Liver (tissue), 8 donors: ENCODE measurements at regions not wholly inside any gene's neighbourhood (a gene's known extent, or its start where the extent isn't known, plus 50 kb on each side); places are given as distances from the start of the nearest gene placed in this dataset.

Experiments used
- DNase-seq: peaks from one replicate; pipeline ENCODE4 v3.0.0-alpha.2; 2017; ENCODE audit warnings: low spot score
- H3K27ac ChIP-seq, 2 donors: one replicate each; pipeline ENCODE4 v1.7.0; 2013; ENCODE audit warnings: inconsistent platforms in 2 of 2, low read length in 2 of 2, control low read depth in 1 of 2, low read depth in 1 of 2, mild to moderate bottlenecking in 1 of 2
- H3K27me3 ChIP-seq, 4 donors: one replicate each; pipeline versions ENCODE4 v1.6.1 to v1.7.0; 2013; ENCODE audit warnings: low read length in 3 of 4, inconsistent platforms in 1 of 4, mild to moderate bottlenecking in 1 of 4, moderate library complexity in 1 of 4; ENCODE audit not compliant: control insufficient read depth in 4 of 4, insufficient read depth in 4 of 4
- H3K36me3 ChIP-seq, 4 donors: one replicate each; pipeline versions ENCODE4 v1.6.1 to v1.7.0; 2013; ENCODE audit warnings: low read length in 3 of 4, mild to moderate bottlenecking in 3 of 4, low read depth in 1 of 4, moderate library complexity in 1 of 4; ENCODE audit not compliant: control insufficient read depth in 4 of 4, insufficient read depth in 3 of 4
- H3K4me1 ChIP-seq, 4 donors: one replicate each; pipeline versions ENCODE4 v1.6.1 to v1.7.0; 2013; ENCODE audit warnings: low read length in 3 of 4, mild to moderate bottlenecking in 3 of 4, moderate library complexity in 1 of 4; ENCODE audit not compliant: control insufficient read depth in 4 of 4, insufficient read depth in 4 of 4
- H3K4me3 ChIP-seq, 3 donors: one replicate each; pipeline versions ENCODE4 v1.6.1 to v1.7.0; 2013; ENCODE audit warnings: low read length in 3 of 3, control low read depth in 1 of 3, low read depth in 1 of 3, mild to moderate bottlenecking in 1 of 3
- H3K9ac ChIP-seq, 2 donors: one replicate each; pipeline ENCODE4 v1.7.0; 2013; ENCODE audit warnings: low read length in 2 of 2, mild to moderate bottlenecking in 2 of 2, moderate library complexity in 2 of 2, control low read depth in 1 of 2, low read depth in 1 of 2
- H3K9me3 ChIP-seq, 4 donors: one replicate each; pipeline versions ENCODE4 v1.6.1 to v1.7.0; 2013; ENCODE audit warnings: low read length in 3 of 4; ENCODE audit not compliant: control insufficient read depth in 4 of 4
- EGR1 ChIP-seq, 2 donors: IDR thresholded peaks; 2 replicates each; pipeline ENCODE4 v1.6.1; 2016 to 2018; ENCODE audit warnings: antibody characterized with exemption in 2 of 2, low read depth in 2 of 2
- FOXA1 ChIP-seq: IDR thresholded peaks from 2 replicates; pipeline ENCODE4 v1.6.1; 2016; ENCODE audit warnings: antibody characterized with exemption
- FOXA2 ChIP-seq: IDR thresholded peaks from 2 replicates; pipeline ENCODE4 v1.6.1; 2016; ENCODE audit warnings: antibody characterized with exemption
- GABPA ChIP-seq, 2 donors: IDR thresholded peaks in 1 of 2; conservative IDR thresholded peaks in 1 of 2; 2 replicates each; pipeline ENCODE4 v1.6.1; 2016; ENCODE audit warnings: antibody characterized with exemption in 2 of 2, mild to moderate bottlenecking in 1 of 2, moderate library complexity in 1 of 2
- HNF4A ChIP-seq, 2 donors: conservative IDR thresholded peaks; 2 replicates each; pipeline ENCODE4 v1.6.1; 2016; ENCODE audit warnings: antibody characterized with exemption in 2 of 2, mild to moderate bottlenecking in 2 of 2
- HNF4G ChIP-seq: IDR thresholded peaks from 2 replicates; pipeline ENCODE4 v1.6.1; 2016; ENCODE audit warnings: antibody characterized with exemption
- JUND ChIP-seq, 2 donors: IDR thresholded peaks; 2 replicates each; pipeline ENCODE4 v1.6.1; 2016; ENCODE audit warnings: antibody characterized with exemption in 2 of 2
- NR2F2 ChIP-seq: IDR thresholded peaks from 2 replicates; pipeline ENCODE4 v1.6.1; 2016; ENCODE audit warnings: antibody characterized with exemption
- RAD21 ChIP-seq, 2 donors: IDR thresholded peaks; 2 replicates each; pipeline ENCODE4 v1.6.1; 2016; ENCODE audit warnings: antibody characterized with exemption in 2 of 2, mild to moderate bottlenecking in 2 of 2
- RXRA ChIP-seq, 2 donors: IDR thresholded peaks; 2 replicates each; pipeline ENCODE4 v1.6.1; 2017 to 2018; ENCODE audit warnings: antibody characterized with exemption in 2 of 2, mild to moderate bottlenecking in 1 of 2
- SP1 ChIP-seq: IDR thresholded peaks from 2 replicates; pipeline ENCODE4 v1.6.1; 2018; ENCODE audit warnings: antibody characterized with exemption, mild to moderate bottlenecking
- TAF1 ChIP-seq: conservative IDR thresholded peaks from 2 replicates; pipeline ENCODE4 v1.6.1; 2016; ENCODE audit warnings: antibody characterized with exemption, mild to moderate bottlenecking
- YY1 ChIP-seq: IDR thresholded peaks from 2 replicates; pipeline ENCODE4 v1.6.1; 2016; ENCODE audit warnings: antibody characterized with exemption, mild to moderate bottlenecking
- WGBS: extraction: QIAGEN DNeasy Blood & Tissue Kit; methylation state at CpG from one replicate; pipeline ENCODE4 v1.1.7; 2013; 5-methylcytosine and 5-hydroxymethylcytosine counted together
- TF ChIP-seq, protein P1 (sequence below): IDR thresholded peaks from 2 replicates; pipeline ENCODE4 v1.6.1; 2016; ENCODE audit warnings: antibody characterized with exemption
- TF ChIP-seq, protein P2 (sequence below): IDR thresholded peaks from 2 replicates; pipeline ENCODE4 v1.6.1; 2016; ENCODE audit warnings: antibody characterized with exemption, mild to moderate bottlenecking
- TF ChIP-seq, protein P3 (sequence below): IDR thresholded peaks from 2 replicates; pipeline ENCODE4 v1.6.1; 2016; ENCODE audit warnings: antibody characterized with exemption
- TF ChIP-seq, protein P4 (sequence below): IDR thresholded peaks from 2 replicates; pipeline ENCODE4 v1.6.1; 2016; ENCODE audit warnings: antibody characterized with exemption
- TF ChIP-seq, protein P5 (sequence below): fragments of 150-350 bp; IDR thresholded peaks from 2 replicates; pipeline ENCODE4 v1.5.1; 2017; ENCODE audit warnings: improper control_type of control experiment, low read depth, low read length; ENCODE audit not compliant: missing input control
- donor health status: healthy.
- donor health status: healthy.
- donor health status: healthy.
- donor health status: healthy.
- donor health status: healthy.

DNA sequence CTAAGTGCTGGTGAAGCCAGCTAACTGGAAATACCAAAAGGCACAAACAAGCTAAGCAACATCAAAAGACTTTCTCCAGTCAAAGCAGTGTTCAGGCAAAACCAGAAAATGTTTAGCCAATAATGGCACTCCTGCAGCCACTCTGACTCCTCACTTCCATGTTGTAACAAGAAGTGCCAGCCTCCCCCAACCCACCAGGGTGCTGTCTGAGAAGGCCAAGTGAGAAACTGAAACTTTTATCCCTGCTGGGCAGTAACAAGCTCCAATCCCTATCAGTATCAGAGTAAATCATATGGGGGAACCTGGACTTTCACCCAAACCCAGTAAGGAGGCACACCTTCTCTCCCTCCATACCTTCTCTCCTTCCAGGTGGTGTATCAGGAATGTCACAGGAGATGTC is 414.8 kb upstream of the NMUR2 start:
- H3K27ac ChIP-seq = no peak overlapping the region
- no peaks in the 10 kb centered on the region for H3K9me3 ChIP-seq
- TF ChIP-seq, protein P1, sequence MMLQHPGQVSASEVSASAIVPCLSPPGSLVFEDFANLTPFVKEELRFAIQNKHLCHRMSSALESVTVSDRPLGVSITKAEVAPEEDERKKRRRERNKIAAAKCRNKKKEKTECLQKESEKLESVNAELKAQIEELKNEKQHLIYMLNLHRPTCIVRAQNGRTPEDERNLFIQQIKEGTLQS = no peak
- TF ChIP-seq, protein P2, sequence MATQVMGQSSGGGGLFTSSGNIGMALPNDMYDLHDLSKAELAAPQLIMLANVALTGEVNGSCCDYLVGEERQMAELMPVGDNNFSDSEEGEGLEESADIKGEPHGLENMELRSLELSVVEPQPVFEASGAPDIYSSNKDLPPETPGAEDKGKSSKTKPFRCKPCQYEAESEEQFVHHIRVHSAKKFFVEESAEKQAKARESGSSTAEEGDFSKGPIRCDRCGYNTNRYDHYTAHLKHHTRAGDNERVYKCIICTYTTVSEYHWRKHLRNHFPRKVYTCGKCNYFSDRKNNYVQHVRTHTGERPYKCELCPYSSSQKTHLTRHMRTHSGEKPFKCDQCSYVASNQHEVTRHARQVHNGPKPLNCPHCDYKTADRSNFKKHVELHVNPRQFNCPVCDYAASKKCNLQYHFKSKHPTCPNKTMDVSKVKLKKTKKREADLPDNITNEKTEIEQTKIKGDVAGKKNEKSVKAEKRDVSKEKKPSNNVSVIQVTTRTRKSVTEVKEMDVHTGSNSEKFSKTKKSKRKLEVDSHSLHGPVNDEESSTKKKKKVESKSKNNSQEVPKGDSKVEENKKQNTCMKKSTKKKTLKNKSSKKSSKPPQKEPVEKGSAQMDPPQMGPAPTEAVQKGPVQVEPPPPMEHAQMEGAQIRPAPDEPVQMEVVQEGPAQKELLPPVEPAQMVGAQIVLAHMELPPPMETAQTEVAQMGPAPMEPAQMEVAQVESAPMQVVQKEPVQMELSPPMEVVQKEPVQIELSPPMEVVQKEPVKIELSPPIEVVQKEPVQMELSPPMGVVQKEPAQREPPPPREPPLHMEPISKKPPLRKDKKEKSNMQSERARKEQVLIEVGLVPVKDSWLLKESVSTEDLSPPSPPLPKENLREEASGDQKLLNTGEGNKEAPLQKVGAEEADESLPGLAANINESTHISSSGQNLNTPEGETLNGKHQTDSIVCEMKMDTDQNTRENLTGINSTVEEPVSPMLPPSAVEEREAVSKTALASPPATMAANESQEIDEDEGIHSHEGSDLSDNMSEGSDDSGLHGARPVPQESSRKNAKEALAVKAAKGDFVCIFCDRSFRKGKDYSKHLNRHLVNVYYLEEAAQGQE = no peak
- TF ChIP-seq HNF4A (conservative IDR thresholded peaks at IDR 0.05) (no peak), YY1 (no peak), HNF4G (no peak)
- H3K4me3 ChIP-seq = no peak overlapping the region
- DNase-seq = no peak
- no peaks in the 10 kb centered on the region for H3K36me3 ChIP-seq
- H3K27me3 ChIP-seq = no peaks in the 10 kb centered on the region
- H3K4me1 ChIP-seq = no peaks in the 10 kb centered on the region
- no peak overlapping the region for H3K9ac ChIP-seq

DNA sequence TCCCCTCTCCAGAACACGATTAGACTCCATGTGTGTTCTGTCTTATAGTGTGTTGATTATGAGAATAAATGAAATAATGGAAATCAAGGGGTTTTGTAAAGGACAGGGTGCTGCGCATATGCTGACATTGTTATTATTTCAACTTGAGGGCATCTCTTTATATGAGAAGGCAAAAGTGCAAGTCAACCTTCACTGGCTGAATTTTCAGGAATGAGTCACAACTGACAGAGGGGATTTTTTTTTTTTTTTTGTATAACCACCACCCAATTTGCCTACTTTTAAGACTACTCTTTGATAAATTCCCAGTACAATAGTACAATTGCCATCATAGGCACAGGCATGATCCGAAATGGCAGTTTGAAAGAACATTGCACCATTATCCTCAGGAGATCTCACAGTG is 419.2 kb upstream of the NMUR2 start:
- H3K9me3 ChIP-seq = no peaks in the 10 kb centered on the region
- H3K36me3 ChIP-seq = no peaks in the 10 kb centered on the region
- H3K4me1 ChIP-seq = no peaks in the 10 kb centered on the region
- DNase-seq = no peak
- 67% methylated on average over 3 of the region's 3 CpGs for WGBS
- no peak overlapping the region for H3K9ac ChIP-seq
- TF ChIP-seq FOXA2 = no peak
- TF ChIP-seq JUND (IDR thresholded peaks at IDR 0.05) = no peak
- TF ChIP-seq YY1 = no peak
- TF ChIP-seq, protein P3, sequence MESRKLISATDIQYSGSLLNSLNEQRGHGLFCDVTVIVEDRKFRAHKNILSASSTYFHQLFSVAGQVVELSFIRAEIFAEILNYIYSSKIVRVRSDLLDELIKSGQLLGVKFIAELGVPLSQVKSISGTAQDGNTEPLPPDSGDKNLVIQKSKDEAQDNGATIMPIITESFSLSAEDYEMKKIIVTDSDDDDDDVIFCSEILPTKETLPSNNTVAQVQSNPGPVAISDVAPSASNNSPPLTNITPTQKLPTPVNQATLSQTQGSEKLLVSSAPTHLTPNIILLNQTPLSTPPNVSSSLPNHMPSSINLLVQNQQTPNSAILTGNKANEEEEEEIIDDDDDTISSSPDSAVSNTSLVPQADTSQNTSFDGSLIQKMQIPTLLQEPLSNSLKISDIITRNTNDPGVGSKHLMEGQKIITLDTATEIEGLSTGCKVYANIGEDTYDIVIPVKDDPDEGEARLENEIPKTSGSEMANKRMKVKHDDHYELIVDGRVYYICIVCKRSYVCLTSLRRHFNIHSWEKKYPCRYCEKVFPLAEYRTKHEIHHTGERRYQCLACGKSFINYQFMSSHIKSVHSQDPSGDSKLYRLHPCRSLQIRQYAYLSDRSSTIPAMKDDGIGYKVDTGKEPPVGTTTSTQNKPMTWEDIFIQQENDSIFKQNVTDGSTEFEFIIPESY = no peak
- no peak for TF ChIP-seq SP1
- TF ChIP-seq RXRA (IDR thresholded peaks at IDR 0.05) = no peak
- TF ChIP-seq HNF4G = no peak
- TF ChIP-seq, protein P4, sequence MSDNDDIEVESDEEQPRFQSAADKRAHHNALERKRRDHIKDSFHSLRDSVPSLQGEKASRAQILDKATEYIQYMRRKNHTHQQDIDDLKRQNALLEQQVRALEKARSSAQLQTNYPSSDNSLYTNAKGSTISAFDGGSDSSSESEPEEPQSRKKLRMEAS = no peak
- no peak for TF ChIP-seq GABPA (IDR thresholded peaks at IDR 0.05 in 1 of 2, conservative IDR thresholded peaks at IDR 0.05 in 1 of 2)
- no peak for TF ChIP-seq EGR1 (IDR thresholded peaks at IDR 0.05; ENCODE audit: low read depth in 2 of 2)
- TF ChIP-seq NR2F2 = no peak
- no peak for TF ChIP-seq HNF4A (conservative IDR thresholded peaks at IDR 0.05)
- TF ChIP-seq, protein P2 = no peak
- TF ChIP-seq TAF1 = no peak
- TF ChIP-seq, protein P5, sequence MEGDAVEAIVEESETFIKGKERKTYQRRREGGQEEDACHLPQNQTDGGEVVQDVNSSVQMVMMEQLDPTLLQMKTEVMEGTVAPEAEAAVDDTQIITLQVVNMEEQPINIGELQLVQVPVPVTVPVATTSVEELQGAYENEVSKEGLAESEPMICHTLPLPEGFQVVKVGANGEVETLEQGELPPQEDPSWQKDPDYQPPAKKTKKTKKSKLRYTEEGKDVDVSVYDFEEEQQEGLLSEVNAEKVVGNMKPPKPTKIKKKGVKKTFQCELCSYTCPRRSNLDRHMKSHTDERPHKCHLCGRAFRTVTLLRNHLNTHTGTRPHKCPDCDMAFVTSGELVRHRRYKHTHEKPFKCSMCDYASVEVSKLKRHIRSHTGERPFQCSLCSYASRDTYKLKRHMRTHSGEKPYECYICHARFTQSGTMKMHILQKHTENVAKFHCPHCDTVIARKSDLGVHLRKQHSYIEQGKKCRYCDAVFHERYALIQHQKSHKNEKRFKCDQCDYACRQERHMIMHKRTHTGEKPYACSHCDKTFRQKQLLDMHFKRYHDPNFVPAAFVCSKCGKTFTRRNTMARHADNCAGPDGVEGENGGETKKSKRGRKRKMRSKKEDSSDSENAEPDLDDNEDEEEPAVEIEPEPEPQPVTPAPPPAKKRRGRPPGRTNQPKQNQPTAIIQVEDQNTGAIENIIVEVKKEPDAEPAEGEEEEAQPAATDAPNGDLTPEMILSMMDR = no peak
- TF ChIP-seq, protein P1 = no peak
- TF ChIP-seq FOXA1 = no peak
- TF ChIP-seq RAD21 (IDR thresholded peaks at IDR 0.05) = no peak
- no peak overlapping the region for H3K27ac ChIP-seq
- no peak overlapping the region for H3K4me3 ChIP-seq
- H3K27me3 ChIP-seq = no peaks in the 10 kb centered on the region
